ENCODE measurements at regions not wholly inside any gene's neighbourhood (a gene's known extent, or its start where the extent isn't known, plus 50 kb on each side); places are given as distances from the start of the nearest gene placed in this dataset.
A peak's percentile ranks its signal among the peaks of the same experiment; 100 is the strongest.

GRCh38 chr4:59240011-59240410, 1960.1 kb upstream of the ADGRL3 start:
- H3K36me3 ChIP-seq (replicated peaks): no peaks in the 10 kb centered on the region
- H3K27ac ChIP-seq: no peak overlapping the region
- no peak for TF ChIP-seq CTCF (IDR thresholded peaks at IDR 0.05; ENCODE audit: low read depth, low read length, missing control alignments)
- H3K27me3 ChIP-seq (replicated peaks): no peaks in the 10 kb centered on the region
- in situ Hi-C loops (cut with HindIII; ENCODE audit: low pct_ligation_motif_present, low sequenced_read_pairs): no loop called here
- DNase-seq: no peak
- no peak overlapping the region for H3K4me3 ChIP-seq (ENCODE audit: low read depth, low read length)

- no peak for DNase-seq
- no peaks in the 10 kb centered on the region for H3K36me3 ChIP-seq (replicated peaks)
- no peaks in the 10 kb centered on the region for H3K27me3 ChIP-seq (replicated peaks)
- H3K4me3 ChIP-seq (ENCODE audit: low read depth, low read length): no peak overlapping the region
- in situ Hi-C loops (cut with HindIII; ENCODE audit: low pct_ligation_motif_present, low sequenced_read_pairs): no loop called here
- no peak overlapping the region for H3K27ac ChIP-seq
- no peak for TF ChIP-seq CTCF (IDR thresholded peaks at IDR 0.05; ENCODE audit: low read depth, low read length, missing control alignments)
These were observed 1957.1 kb upstream of the ADGRL3 start for GRCh38 chr4:59243038-59243437.

GRCh38 chr4:59247032-59247431, 1953.1 kb upstream of the ADGRL3 start:
- no peak overlapping the region for H3K27ac ChIP-seq
- in situ Hi-C loops (cut with HindIII; ENCODE audit: low pct_ligation_motif_present, low sequenced_read_pairs): no loop called here
- H3K4me3 ChIP-seq (ENCODE audit: low read depth, low read length): no peak overlapping the region
- no peaks in the 10 kb centered on the region for H3K27me3 ChIP-seq (replicated peaks)
- TF ChIP-seq CTCF (IDR thresholded peaks at IDR 0.05; ENCODE audit: low read depth, low read length, missing control alignments): peak; percentile 12
- no peak for DNase-seq
- no peaks in the 10 kb centered on the region for H3K36me3 ChIP-seq (replicated peaks)

DNA sequence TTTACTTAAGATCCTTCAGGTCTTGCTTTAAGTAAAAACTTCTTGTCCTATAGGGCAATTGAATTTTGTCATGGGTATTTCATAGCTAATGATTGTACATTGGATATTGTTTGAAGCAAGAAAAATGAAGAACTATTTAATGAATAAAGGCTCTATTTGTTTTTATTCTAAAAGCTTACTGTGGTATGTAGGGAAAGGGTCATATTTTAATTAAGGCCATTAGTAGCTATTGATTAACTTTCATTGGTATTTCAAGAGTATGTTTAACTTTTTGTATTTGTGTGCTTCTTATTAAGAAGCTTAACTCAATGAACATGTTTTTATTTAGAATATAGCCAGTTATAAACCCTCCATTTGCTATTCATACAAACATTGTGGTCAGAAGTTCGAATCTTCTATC, 1951.8 kb upstream of the ADGRL3 start:
- DNase-seq: no peak
- no peak overlapping the region for H3K27ac ChIP-seq
- H3K36me3 ChIP-seq (replicated peaks): no peaks in the 10 kb centered on the region
- no peak for TF ChIP-seq CTCF (IDR thresholded peaks at IDR 0.05; ENCODE audit: low read depth, low read length, missing control alignments)
- H3K4me3 ChIP-seq (ENCODE audit: low read depth, low read length): no peak overlapping the region
- in situ Hi-C loops (cut with HindIII; ENCODE audit: low pct_ligation_motif_present, low sequenced_read_pairs): no loop called here
- H3K27me3 ChIP-seq (replicated peaks): no peaks in the 10 kb centered on the region

DNA sequence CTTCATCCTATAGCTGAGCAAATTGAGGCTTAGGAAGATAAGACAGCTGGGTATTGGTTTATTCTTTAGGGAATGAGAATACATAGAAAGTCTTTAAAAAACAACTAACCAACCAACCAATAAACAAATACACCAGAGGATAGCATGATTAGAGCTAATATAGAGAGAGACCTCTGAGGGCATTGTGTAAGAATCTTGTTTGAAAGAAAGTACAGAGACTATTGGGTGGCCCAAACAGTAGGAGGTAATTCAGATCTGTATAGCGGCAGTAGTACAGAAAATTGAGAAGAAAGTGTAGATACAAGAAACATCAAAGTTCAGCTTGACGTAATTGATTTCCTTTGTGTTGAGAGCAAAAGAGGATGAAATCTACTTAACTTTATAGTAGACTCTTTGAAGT, 1951.0 kb upstream of the ADGRL3 start:
- in situ Hi-C loops (cut with HindIII; ENCODE audit: low pct_ligation_motif_present, low sequenced_read_pairs): no loop called here
- no peak overlapping the region for H3K27ac ChIP-seq
- H3K4me3 ChIP-seq (ENCODE audit: low read depth, low read length): no peak overlapping the region
- no peaks in the 10 kb centered on the region for H3K27me3 ChIP-seq (replicated peaks)
- TF ChIP-seq CTCF (IDR thresholded peaks at IDR 0.05; ENCODE audit: low read depth, low read length, missing control alignments): no peak
- H3K36me3 ChIP-seq (replicated peaks): no peaks in the 10 kb centered on the region
- DNase-seq: no peak

DNA sequence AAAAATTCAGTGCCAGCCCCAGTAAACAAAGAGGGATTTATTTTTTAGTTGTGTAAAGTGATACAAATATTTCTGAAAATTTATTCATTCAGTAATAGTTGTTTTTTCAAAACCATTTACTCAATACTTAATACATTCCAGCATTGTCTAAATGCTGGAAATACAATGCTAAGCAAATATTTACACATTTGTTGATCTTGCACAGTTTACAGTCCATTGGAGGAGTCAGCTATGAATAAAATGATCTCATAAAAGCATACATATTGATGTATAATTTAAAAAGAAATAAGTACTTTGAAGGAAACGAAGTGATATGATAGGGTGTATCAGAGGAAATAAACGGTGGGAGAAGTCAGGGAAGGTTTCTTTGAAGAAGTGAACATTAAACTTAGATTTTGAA, 1942.1 kb upstream of the ADGRL3 start:
- in situ Hi-C loops (cut with HindIII; ENCODE audit: low pct_ligation_motif_present, low sequenced_read_pairs): no loop called here
- H3K36me3 ChIP-seq (replicated peaks): no peaks in the 10 kb centered on the region
- no peak for DNase-seq
- no peak overlapping the region for H3K27ac ChIP-seq
- no peak for TF ChIP-seq CTCF (IDR thresholded peaks at IDR 0.05; ENCODE audit: low read depth, low read length, missing control alignments)
- no peaks in the 10 kb centered on the region for H3K27me3 ChIP-seq (replicated peaks)
- no peak overlapping the region for H3K4me3 ChIP-seq (ENCODE audit: low read depth, low read length)
